Posterior vena cava (tissue), 2 donors: ENCODE measurements at regions not wholly inside any gene's neighbourhood (a gene's known extent, or its start where the extent isn't known, plus 50 kb on each side); places are given as distances from the start of the nearest gene placed in this dataset.

Source experiments
- DNase-seq: peaks from one replicate; pipeline ENCODE4 v3.0.0-alpha.2; 2020; ENCODE audit warnings: low spot score
- intact Hi-C, 2 donors: fragments of 100-400 bp; cut with DNase I; formaldehyde crosslinking; loops; one replicate each; pipeline versions ENCODE4 v1.14.1 to v1.14.2; 2022 to 2023
- donor health status: DM: yes; HTN: yes; CAD: no.
- donor health status: DM: yes; HTN: yes; CAD: no.

- intact Hi-C loops, result no loop called here
- DNase-seq, result no peak
Observed at GRCh38 chr1:38418195-38419030, 371.8 kb upstream of the POU3F1 start.

- DNase-seq, result no peak
- intact Hi-C loops, result no loop called here
Observed at GRCh38 chr1:38403667-38404066, 357.1 kb upstream of the POU3F1 start.

- no peak for DNase-seq
- intact Hi-C loops, result no loop called here
Observed at GRCh38 chr1:38402230-38402815, 355.7 kb upstream of the POU3F1 start.

GRCh38 chr1:38396606-38397005 is 350.0 kb upstream of the POU3F1 start:
- DNase-seq, result no peak
- intact Hi-C loops, result no loop called here

- no peak for DNase-seq
- intact Hi-C loops, result no loop called here
Observed at GRCh38 chr1:38394303-38394702, 347.7 kb upstream of the POU3F1 start.

GRCh38 chr1:38392861-38393260 is 346.3 kb upstream of the POU3F1 start:
- intact Hi-C loops, result no loop called here

GRCh38 chr1:38381256-38381655 is 334.7 kb upstream of the POU3F1 start:
- no peak for DNase-seq
- intact Hi-C loops, result no loop called here

More at GRCh38 chr1:38392861-38393260, 346.3 kb upstream of the POU3F1 start:
- DNase-seq, result no peak

GRCh38 chr1:38376577-38376976 is 330.0 kb upstream of the POU3F1 start:
- intact Hi-C loops, result no loop called here
- no peak for DNase-seq

- intact Hi-C loops, result no loop called here
- no peak for DNase-seq
Observed at GRCh38 chr1:38375035-38375434, 328.4 kb upstream of the POU3F1 start.

- no peak for DNase-seq
- intact Hi-C loops, result no loop called here
Observed at GRCh38 chr1:38371505-38371844, 324.9 kb upstream of the POU3F1 start.

- intact Hi-C loops, result no loop called here
- DNase-seq, result no peak
Observed at GRCh38 chr1:38370716-38371504, 324.3 kb upstream of the POU3F1 start.

- intact Hi-C loops, result no loop called here
- no peak for DNase-seq
Observed at GRCh38 chr1:38365242-38365641, 318.6 kb upstream of the POU3F1 start.

- intact Hi-C loops, result no loop called here
- DNase-seq, result no peak
Observed at GRCh38 chr1:38361566-38361965, 315.0 kb upstream of the POU3F1 start.

GRCh38 chr1:38360807-38361206 is 314.2 kb upstream of the POU3F1 start:
- DNase-seq, result no peak
- intact Hi-C loops, result no loop called here

GRCh38 chr1:38353956-38354355 is 307.4 kb upstream of the POU3F1 start:
- DNase-seq, result no peak
- intact Hi-C loops, result no loop called here

- DNase-seq, result no peak
- intact Hi-C loops, result no loop called here
Observed at GRCh38 chr1:38352869-38353268, 306.3 kb upstream of the POU3F1 start.

GRCh38 chr1:38347446-38348175 is 301.0 kb upstream of the POU3F1 start:
- no peak for DNase-seq
- intact Hi-C loops, result no loop called here

GRCh38 chr1:38344716-38345115 is 298.1 kb upstream of the POU3F1 start:
- intact Hi-C loops, result no loop called here
- no peak for DNase-seq

GRCh38 chr1:38341694-38342093 is 295.1 kb upstream of the POU3F1 start:
- DNase-seq, result no peak
- intact Hi-C loops, result no loop called here

GRCh38 chr1:38340409-38340808 is 293.8 kb upstream of the POU3F1 start:
- no peak for DNase-seq
- intact Hi-C loops, result no loop called here
